SK-N-DZ (cell line): ENCODE measurements at regions not wholly inside any gene's neighbourhood (a gene's known extent, or its start where the extent isn't known, plus 50 kb on each side); places are given as distances from the start of the nearest gene placed in this dataset.

Source experiments
- DNase-seq: peaks from one replicate; pipeline ENCODE4 v3.0.0-alpha.2; 2015; ENCODE audit warnings: low spot score

DNA sequence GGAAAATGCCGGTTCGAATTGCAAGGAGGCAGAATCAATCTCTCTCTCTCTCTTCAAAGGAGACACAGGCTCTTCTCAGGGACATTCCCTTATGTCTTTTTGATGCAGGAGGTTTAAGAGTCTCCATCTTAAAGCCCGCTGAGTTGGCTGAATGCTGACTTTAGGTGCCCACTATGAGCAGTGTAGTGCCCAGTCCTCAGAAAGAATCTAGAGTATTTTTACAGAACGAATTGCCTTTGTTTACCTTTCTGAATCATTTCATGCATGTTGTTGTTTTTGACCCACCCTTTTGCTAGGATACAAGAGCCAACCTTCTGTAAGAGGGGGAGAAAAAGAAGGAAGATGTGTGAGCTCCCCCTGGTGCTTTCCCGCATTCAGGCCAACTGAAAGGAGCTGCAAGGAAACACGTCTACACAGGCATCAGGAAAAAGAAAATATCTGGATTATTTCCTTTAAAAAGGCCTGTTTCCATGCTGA lies 193.5 kb upstream of the TCF4 start:
- peak; percentile 71 for DNase-seq

DNA sequence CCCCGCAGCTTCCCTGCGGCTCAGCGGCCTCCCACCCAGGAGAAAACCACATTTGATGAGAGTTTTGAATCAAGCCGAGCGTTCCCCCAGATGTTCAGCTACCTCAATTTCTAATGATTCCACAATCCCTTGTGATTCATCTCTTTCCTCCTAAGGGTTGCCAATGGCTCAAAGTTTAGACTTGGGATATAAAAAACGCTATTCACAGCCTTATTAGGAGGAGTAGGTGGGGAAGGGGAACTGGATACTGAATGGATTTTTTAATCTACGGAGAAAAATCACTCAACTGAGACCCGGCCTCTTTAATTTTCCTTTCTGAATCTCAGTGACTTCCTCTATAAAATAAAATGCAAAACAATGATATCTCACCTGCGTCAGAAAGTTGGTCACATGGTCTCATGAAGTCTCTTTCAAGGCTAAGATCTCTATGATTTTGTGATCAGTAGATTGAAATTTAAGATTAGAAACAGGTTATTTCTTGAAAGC lies 192.6 kb upstream of the TCF4 start:
- DNase-seq = no peak

- peak; percentile 53 for DNase-seq
Measured at GRCh38 chr18:55779691-55780585, 191.9 kb upstream of the TCF4 start.

- no peak for DNase-seq
Measured at GRCh38 chr18:55778788-55779690, 191.0 kb upstream of the TCF4 start.

DNA sequence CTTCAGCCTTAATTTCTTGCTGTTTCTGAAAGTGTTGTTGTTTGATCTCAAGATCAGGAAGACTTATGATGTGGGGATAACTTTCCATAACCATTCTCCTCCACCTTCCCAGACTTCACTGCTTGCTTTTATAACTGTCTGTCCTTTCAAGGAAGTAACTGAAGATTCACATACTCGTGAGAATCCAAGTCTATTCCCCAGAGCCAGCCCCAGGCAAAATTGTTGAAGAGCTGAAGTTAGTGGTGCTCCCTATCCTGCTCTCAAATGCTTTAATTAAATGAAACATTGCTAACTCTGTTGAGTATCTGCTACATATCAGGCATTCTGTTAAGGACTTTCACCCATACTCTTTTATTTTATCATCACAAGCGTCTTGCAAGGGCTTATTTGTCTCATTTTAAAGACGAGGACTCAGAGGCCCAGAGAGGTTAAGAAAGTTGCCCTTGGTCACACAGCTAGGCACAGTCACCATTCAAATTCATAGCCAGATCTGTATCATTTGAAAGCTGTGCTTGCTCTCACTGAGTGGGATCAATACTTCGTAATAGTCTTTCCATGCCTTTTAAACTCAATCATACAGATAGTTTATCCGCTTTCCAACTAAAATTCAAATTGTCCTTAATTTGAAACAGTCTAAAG lies 189.8 kb upstream of the TCF4 start:
- DNase-seq = no peak

DNA sequence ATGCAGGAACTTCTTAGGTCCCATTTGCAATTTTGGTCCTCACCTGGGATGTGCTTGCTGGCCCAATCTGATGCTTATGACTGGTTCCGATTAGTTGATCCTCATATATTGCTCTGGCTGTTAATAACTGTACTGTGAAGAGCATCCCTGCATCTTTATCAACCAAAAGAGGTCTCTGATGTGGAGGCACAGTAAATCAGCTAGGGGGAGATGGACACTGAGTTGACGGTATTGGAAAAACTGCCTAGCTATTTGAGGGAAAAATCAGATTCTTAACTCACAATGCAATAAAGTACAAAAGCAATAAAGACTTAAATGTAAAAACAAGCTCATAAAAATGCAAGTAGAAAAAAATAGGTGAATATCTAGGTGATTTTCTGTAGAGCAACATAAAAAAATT lies 188.0 kb upstream of the TCF4 start:
- no peak for DNase-seq

GRCh38 chr18:55774505-55774904 lies 186.5 kb upstream of the TCF4 start:
- no peak for DNase-seq

DNA sequence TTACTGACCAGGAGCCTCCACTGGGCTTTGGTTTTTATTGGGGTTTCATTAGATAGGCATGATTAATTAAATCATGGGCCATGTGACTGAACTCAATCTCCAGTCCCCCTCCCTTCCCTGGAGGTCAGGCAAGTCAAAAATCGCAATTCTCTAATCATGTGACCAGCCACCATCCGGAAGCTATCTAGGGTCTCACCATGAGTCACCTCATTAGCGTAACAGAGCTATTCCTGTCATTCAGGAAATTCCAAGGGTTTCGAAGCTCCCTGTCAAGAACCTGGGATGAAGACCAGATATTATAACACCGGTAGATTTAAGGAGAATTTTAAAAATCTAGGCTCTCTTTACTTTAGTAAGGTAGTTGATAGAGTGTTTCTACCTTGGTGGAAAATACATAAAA lies 180.3 kb upstream of the TCF4 start:
- no peak for DNase-seq

DNA sequence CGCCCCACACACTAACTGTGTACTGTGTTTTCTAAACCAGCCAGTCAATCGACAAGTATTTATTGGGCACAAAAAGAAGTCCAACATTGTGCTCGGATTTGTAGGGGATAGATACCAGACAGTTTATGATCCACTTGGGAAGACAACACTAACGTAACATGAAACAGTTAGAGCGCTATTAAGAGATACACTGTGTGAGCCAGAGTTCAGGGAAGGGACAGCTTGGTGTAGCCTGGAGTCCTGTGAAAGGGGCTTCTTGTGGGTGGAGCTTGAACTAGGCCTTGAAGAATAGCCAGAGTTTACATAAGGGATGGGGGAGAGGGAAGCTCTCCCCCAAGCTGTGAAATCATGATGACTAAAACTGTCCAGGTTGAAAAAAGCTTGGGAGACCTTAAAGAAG lies 176.4 kb upstream of the TCF4 start:
- DNase-seq = peak; percentile 16

- DNase-seq = peak; percentile 45
Measured at GRCh38 chr18:55763805-55764204, 175.8 kb upstream of the TCF4 start.

DNA sequence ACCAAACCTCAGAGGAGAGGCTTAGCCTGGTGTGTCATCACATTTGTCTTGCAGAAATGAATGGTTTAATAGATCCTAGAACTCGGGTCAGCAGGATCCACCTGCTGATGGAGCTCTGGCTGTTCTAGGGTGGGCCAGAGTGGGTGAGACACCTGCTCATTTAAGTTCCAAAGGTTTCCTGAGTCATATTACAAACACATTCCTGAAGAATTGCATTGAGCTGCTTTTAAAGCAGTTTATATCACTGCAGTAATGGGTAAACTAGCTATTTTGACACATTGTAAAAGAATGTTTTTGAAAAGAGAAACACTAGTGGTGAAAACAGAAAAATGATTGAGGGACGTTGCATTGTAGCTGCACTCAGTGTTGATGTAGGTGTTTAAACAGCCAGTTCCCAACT lies 175.3 kb upstream of the TCF4 start:
- no peak for DNase-seq

- DNase-seq = peak; percentile 57
Measured at GRCh38 chr18:55762424-55762823, 174.4 kb upstream of the TCF4 start.

GRCh38 chr18:55753643-55754263 lies 165.8 kb upstream of the TCF4 start:
- DNase-seq = no peak

- DNase-seq = no peak
Measured at GRCh38 chr18:55751476-55751875, 163.5 kb upstream of the TCF4 start.

DNA sequence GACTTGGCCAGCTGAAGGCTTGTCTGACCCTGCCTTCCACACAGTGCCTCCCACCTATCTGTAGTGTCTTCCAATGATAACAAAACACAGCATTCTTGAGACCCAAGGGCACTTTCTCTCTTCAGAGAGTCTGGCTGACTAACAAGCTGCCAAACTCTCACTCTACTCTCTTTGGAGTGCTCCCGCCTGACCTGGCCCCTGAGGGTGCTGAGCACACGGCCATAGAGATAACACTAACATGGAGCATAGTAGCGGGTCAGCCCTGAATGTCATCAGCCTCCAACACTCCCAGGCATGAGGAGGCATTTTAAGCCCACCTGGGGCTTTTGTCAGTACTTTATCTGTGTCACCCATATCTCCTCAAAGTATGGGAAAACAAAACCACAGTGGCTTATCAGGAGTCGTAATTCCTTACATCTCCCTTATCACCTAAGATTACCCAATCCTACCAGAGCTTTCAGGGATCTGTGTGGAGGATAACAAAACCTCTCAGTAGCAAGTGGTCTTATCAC lies 160.3 kb upstream of the TCF4 start:
- DNase-seq = no peak

- no peak for DNase-seq
Measured at GRCh38 chr18:55744206-55744605, 156.2 kb upstream of the TCF4 start.

DNA sequence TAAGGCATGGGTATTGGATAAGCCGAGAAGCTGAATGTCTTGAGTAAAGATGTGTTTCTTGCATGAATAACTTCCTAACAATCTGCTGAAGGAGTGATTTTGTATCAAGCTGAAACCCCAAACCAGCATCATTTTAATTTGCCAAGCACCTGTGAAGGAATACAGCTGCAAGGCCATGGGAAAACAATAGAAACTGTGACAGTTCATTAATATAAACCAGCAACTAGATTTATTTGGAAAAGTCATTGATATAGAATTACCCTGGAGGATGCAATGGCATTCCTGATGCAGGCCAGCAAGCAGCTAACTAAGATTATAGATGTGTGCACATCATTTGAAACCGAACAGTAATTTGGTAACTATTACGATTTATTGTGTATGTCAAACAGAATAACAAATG lies 155.7 kb upstream of the TCF4 start:
- no peak for DNase-seq

- no peak for DNase-seq
Measured at GRCh38 chr18:55743133-55743532, 155.1 kb upstream of the TCF4 start.

DNA sequence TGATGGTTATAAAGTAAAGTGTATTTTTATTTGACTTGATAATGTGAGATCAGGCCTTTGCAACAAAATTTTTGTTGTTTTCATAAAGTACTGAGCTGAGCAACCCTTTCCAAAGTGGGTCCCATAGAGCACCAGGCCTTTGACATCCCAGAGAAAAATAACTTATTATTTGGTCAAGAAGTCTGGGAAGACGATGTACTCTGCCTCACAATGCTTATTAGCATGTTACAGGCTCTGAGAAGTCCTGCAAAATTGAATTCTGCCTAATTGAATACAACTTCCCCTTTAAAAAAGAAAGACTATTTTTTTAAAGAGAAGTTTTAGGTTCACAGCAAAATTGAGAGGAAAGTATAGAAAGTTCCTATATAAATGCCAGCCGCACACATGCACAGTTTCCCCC lies 151.5 kb upstream of the TCF4 start:
- DNase-seq = no peak

GRCh38 chr18:55738483-55739114 lies 150.6 kb upstream of the TCF4 start:
- DNase-seq = no peak
